CD8-positive, alpha-beta memory T cell (primary cell): ENCODE measurements at regions not wholly inside any gene's neighbourhood (a gene's known extent, or its start where the extent isn't known, plus 50 kb on each side); places are given as distances from the start of the nearest gene placed in this dataset.
"Not testable (repeated sequence)": the region's sequence is repeated elsewhere in the genome, so short reads cannot be mapped to it uniquely, and the experiment has no call there.

Source experiments
- CTCF ChIA-PET: fragments of 350-600 bp; sonication (Branson Sonifier 250); formaldehyde crosslinking; loops from one replicate; lab custom pipeline; 2021; ENCODE audit warnings: antibody characterized with exemption; lab: Charles Lee
- POLR2A ChIA-PET: fragments of 350-600 bp; sonication (Branson Sonifier 250); formaldehyde crosslinking; loops from one replicate; lab custom pipeline; 2021; ENCODE audit warnings: antibody characterized with exemption; lab: Charles Lee
- DNase-seq, 5 donors: peaks; one replicate each; pipeline versions ENCODE4 v3.0.0 to v3.0.0-alpha.2; 2020 to 2022; ENCODE audit warnings: mixed read lengths in 1 of 5
- H3K27ac ChIP-seq: one replicate; pipeline ENCODE4 v1.7.0; 2013; ENCODE audit warnings: low read depth, mild to moderate bottlenecking, low read length, moderate library complexity
- H3K27me3 ChIP-seq: 2 replicates; pipeline ENCODE4 v1.7.0; 2013; ENCODE audit warnings: low read length, mild to moderate bottlenecking; ENCODE audit not compliant: insufficient read depth, poor library complexity, severe bottlenecking
- H3K36me3 ChIP-seq: 2 replicates; pipeline ENCODE4 v1.7.0; 2013; ENCODE audit warnings: mild to moderate bottlenecking, low read length, moderate library complexity; ENCODE audit not compliant: insufficient read depth
- H3K4me1 ChIP-seq: 2 replicates; pipeline ENCODE4 v1.7.0; 2013; ENCODE audit warnings: mild to moderate bottlenecking, low read length, moderate library complexity; ENCODE audit not compliant: insufficient read depth
- H3K4me3 ChIP-seq: 2 replicates; pipeline ENCODE4 v1.7.0; 2013; ENCODE audit warnings: mild to moderate bottlenecking, low read length
- H3K9me3 ChIP-seq: 2 replicates; pipeline ENCODE4 v1.7.0; 2013; ENCODE audit warnings: mild to moderate bottlenecking, low read length
- H3K27ac Mint-ChIP-seq, 8 donors: one replicate each; pipeline ENCODE4 v1.8.0; 2020 to 2021; ENCODE audit warnings: mixed read lengths in 8 of 8, mild to moderate bottlenecking in 6 of 8, inconsistent platforms in 3 of 8, moderate library complexity in 3 of 8
- H3K27me3 Mint-ChIP-seq, 2 donors: one replicate each; pipeline ENCODE4 v1.8.0; 2020 to 2021; ENCODE audit warnings: mixed read lengths in 2 of 2, mild to moderate bottlenecking in 1 of 2, moderate library complexity in 1 of 2
- H3K36me3 Mint-ChIP-seq, 3 donors: one replicate each; pipeline ENCODE4 v1.8.0; 2020 to 2021; ENCODE audit warnings: mixed read lengths in 3 of 3, inconsistent platforms in 1 of 3, mild to moderate bottlenecking in 1 of 3
- H3K4me1 Mint-ChIP-seq, 3 donors: one replicate each; pipeline ENCODE4 v1.8.0; 2020 to 2021; ENCODE audit warnings: mixed read lengths in 3 of 3, inconsistent platforms in 1 of 3, mild to moderate bottlenecking in 1 of 3
- H3K4me3 Mint-ChIP-seq, 7 donors: one replicate each; pipeline ENCODE4 v1.8.0; 2020 to 2021; ENCODE audit warnings: mixed read lengths in 7 of 7, mild to moderate bottlenecking in 6 of 7, moderate library complexity in 4 of 7, inconsistent platforms in 2 of 7
- H3K9me3 Mint-ChIP-seq, 5 donors: one replicate each; pipeline ENCODE4 v1.8.0; 2020 to 2022; ENCODE audit warnings: mixed read lengths in 5 of 5, mild to moderate bottlenecking in 3 of 5, moderate library complexity in 2 of 5, inconsistent platforms in 1 of 5

DNA sequence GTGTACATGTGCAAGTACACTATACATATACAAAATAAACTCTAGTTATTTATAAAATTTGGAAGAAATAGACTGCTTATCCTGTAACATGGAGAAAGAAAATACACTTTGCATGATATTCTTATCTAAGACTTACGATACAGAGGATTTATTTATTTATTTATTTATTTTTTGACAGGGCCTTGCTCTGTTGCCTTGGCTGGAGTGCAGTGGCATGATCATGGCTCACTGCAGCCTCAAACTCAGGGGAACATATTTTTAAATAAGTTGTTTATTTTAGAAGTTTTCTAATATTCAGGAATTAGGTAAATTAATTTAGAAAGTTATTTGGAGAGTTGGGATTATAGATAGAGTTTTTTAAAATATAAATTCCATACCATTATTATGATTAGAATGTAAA is 116.7 kb downstream of the GPR85 start:
- Histone ChIP-seq H3K9me3 (no peaks in the 10 kb centered on the region), H3K27ac (no peak overlapping the region), H3K4me1 (no peaks in the 10 kb centered on the region), H3K4me3 (no peak overlapping the region), H3K27me3 (no peaks in the 10 kb centered on the region), H3K36me3 (no peaks in the 10 kb centered on the region)
- no peak for DNase-seq
- ChIA-PET CTCF (no interaction called here), POLR2A (no interaction called here)
- Mint-ChIP-seq H3K27ac (no peak overlapping the region), H3K36me3 (no peaks in the 10 kb centered on the region), H3K9me3 (peaks cover 0 to 4% (median 0%) of the 10 kb centered on the region in 5 donors), H3K4me1 (no peaks in the 10 kb centered on the region), H3K27me3 (peaks cover 13 to 26% of the 10 kb centered on the region in 2 donors), H3K4me3 (no peak overlapping the region)

DNA sequence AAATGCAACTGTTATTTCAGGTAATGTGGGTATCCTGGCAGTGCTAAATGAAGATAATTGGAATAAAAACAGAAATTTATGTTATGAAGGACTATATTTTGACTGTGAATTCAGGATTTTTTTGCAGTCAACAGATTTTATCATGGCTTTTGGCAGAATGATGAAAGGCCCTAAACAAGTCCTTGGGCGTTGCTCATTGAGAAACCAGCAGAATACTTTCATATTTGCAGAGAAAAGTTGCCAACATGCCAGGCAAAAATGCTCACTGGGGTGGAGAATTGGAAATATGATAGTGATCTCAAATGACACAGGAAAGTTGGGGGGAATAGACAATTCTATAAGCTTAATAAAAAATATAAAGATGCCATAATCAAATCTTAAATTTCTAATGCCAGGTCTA is 121.1 kb downstream of the GPR85 start:
- H3K27ac Mint-ChIP-seq: no peak overlapping the region

DNA sequence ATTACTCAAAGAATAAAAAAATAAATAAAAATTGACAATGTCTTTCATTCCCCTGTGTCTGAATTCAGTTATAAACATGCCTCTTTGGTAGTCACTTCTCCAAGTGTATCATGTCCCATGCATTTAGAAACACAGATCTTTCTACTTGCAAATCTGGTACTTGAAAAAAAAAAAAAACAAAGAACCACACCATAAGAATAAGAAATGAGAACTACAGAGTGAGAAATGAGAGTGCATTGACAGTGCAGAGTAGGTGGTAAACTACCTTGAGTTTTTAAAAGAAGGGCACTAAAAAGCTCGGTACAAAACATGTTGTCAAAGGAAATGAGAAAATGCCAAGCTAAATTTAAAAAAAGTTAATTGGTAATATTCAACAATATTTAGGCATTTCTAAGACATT is 123.0 kb downstream of the GPR85 start:
- Histone ChIP-seq H3K36me3 (no peaks in the 10 kb centered on the region), H3K4me1 (no peaks in the 10 kb centered on the region), H3K9me3 (no peaks in the 10 kb centered on the region), H3K4me3 (no peak overlapping the region), H3K27ac (no peak overlapping the region), H3K27me3 (no peaks in the 10 kb centered on the region)
- Mint-ChIP-seq H3K27me3 (peaks cover 6 to 34% of the 10 kb centered on the region in 2 donors), H3K36me3 (no peaks in the 10 kb centered on the region), H3K4me1 (no peaks in the 10 kb centered on the region), H3K27ac (no peak overlapping the region), H3K4me3 (no peak overlapping the region), H3K9me3 (peaks cover 0 to 4% (median 0%) of the 10 kb centered on the region in 5 donors)
- ChIA-PET POLR2A (no interaction called here), CTCF (no interaction called here)
- DNase-seq: no peak

More for the DNA sequence above, 121.1 kb downstream of the GPR85 start:
- POLR2A ChIA-PET: no interaction called here
- no peaks in the 10 kb centered on the region for H3K4me1 ChIP-seq
- Mint-ChIP-seq H3K9me3 (peaks cover 0 to 1% (median 0%) of the 10 kb centered on the region in 5 donors), H3K36me3 (no peaks in the 10 kb centered on the region), H3K27me3 (peaks cover 6 to 29% of the 10 kb centered on the region in 2 donors), H3K4me1 (no peaks in the 10 kb centered on the region), H3K4me3 (no peak overlapping the region)
- H3K9me3 ChIP-seq: no peaks in the 10 kb centered on the region
- CTCF ChIA-PET: no interaction called here
- no peak overlapping the region for H3K4me3 ChIP-seq
- DNase-seq: no peak
- H3K27me3 ChIP-seq: no peaks in the 10 kb centered on the region
- no peak overlapping the region for H3K27ac ChIP-seq
- H3K36me3 ChIP-seq: no peaks in the 10 kb centered on the region

DNA sequence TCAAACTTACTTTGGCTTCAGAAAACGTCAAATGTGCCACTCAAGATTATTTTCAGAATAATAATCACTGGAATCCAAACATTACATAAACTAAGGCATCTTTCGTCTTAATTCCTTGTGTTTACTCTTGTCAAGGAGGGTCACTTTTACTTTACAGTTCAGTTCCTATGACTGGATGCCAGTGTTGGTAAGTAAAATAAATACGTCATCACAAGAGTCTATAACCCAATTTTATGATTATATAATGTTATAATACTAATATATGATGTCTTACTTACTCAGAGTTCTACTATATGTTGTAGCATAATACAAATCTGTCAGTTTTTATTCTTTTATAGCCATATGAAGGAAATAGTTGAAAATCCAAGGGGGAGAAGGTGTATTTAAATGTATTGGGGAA is 123.8 kb downstream of the GPR85 start:
- CTCF ChIA-PET: no interaction called here
- H3K4me3 ChIP-seq: no peak overlapping the region
- POLR2A ChIA-PET: no interaction called here

DNA sequence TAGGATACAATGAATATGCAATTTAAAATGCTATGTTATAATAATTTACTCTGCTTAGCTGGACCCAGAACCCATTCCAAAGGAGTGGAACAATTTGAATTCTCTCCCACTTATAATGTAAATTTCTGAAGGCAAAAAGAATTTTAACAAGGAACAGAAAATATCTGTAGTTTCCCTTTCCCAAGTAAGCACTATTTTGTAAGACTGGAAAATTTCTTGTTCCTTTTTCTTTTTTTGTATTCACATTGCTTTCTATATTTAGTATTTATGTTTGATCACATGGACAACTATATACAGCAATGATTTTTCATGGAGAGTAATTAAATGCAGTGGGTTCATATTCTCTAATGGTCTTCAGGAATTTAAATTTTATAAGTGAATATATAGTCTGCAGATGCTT is 127.4 kb downstream of the GPR85 start:
- H3K27me3 ChIP-seq: no peaks in the 10 kb centered on the region
- Mint-ChIP-seq H3K9me3 (peaks cover 0 to 4% (median 0%) of the 10 kb centered on the region in 5 donors), H3K4me1 (no peaks in the 10 kb centered on the region), H3K4me3 (no peak overlapping the region), H3K27ac (peak overlapping the region in 1 of 8 donors; percentile 22), H3K36me3 (no peaks in the 10 kb centered on the region), H3K27me3 (peaks cover 6 to 61% of the 10 kb centered on the region in 2 donors)
- no peaks in the 10 kb centered on the region for H3K4me1 ChIP-seq
- CTCF ChIA-PET: no interaction called here
- H3K27ac ChIP-seq: no peak overlapping the region
- DNase-seq: no peak
- no peaks in the 10 kb centered on the region for H3K36me3 ChIP-seq
- POLR2A ChIA-PET: no interaction called here
- no peak overlapping the region for H3K4me3 ChIP-seq
- no peaks in the 10 kb centered on the region for H3K9me3 ChIP-seq

More for the DNA sequence above, 123.8 kb downstream of the GPR85 start:
- no peaks in the 10 kb centered on the region for H3K4me1 Mint-ChIP-seq
- H3K36me3 Mint-ChIP-seq: no peaks in the 10 kb centered on the region
- peaks cover 0 to 4% (median 0%) of the 10 kb centered on the region in 5 donors for H3K9me3 Mint-ChIP-seq
- no peak for DNase-seq
- no peak overlapping the region for H3K27ac Mint-ChIP-seq
- peaks cover 8 to 41% of the 10 kb centered on the region in 2 donors for H3K27me3 Mint-ChIP-seq
- Histone ChIP-seq H3K27me3 (no peaks in the 10 kb centered on the region), H3K27ac (no peak overlapping the region), H3K9me3 (no peaks in the 10 kb centered on the region), H3K36me3 (no peaks in the 10 kb centered on the region), H3K4me1 (no peaks in the 10 kb centered on the region)
- H3K4me3 Mint-ChIP-seq: no peak overlapping the region

DNA sequence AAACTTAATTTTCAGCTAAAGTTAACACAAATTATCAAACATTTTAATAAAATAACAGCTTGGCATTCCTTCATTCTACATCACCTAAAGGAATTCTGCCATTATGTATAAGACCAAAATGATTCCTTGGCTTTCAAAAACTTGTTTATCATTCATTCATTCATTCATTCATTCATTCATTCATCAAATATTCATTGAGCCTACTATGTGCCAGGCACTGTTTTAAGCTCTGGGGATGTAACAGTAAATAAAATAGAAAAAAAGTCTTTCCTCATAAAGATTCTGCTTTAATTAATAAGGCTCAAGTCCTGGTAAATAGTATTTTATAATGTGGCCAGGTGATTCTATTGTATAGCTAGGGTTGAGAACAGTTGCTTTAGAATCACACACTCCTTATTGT is 127.9 kb downstream of the GPR85 start:
- Histone ChIP-seq H3K9me3 (no peaks in the 10 kb centered on the region), H3K27me3 (no peaks in the 10 kb centered on the region), H3K4me1 (no peaks in the 10 kb centered on the region), H3K4me3 (no peak overlapping the region), H3K36me3 (no peaks in the 10 kb centered on the region), H3K27ac (no peak overlapping the region)
- ChIA-PET CTCF (no interaction called here), POLR2A (no interaction called here)
- no peaks in the 10 kb centered on the region for H3K36me3 Mint-ChIP-seq
- peaks cover 0 to 4% (median 0%) of the 10 kb centered on the region in 5 donors for H3K9me3 Mint-ChIP-seq
- no peaks in the 10 kb centered on the region for H3K4me1 Mint-ChIP-seq
- DNase-seq: no peak
- H3K27me3 Mint-ChIP-seq: peaks cover 5 to 62% of the 10 kb centered on the region in 2 donors
- H3K4me3 Mint-ChIP-seq: no peak overlapping the region
- no peak overlapping the region for H3K27ac Mint-ChIP-seq

DNA sequence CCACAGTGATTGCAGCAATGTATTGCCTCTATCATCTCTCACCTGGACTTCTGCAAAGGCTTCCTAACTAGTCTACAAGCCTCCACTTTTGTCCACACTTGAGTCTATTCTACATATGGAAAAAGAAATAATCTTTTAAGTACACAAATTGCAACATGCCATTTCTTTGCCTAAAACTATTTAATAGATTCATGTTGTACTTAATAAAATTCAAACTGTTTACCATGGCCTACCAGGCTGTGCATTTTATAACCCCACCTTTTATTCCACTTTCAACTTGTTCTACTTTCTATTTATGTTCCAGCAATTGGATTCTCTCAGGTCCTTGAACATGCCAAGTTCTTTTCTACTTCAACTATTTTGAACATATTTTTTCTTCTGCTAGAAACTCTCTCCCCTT is 128.7 kb downstream of the GPR85 start:
- Mint-ChIP-seq H3K27me3 (peaks cover 4 to 62% of the 10 kb centered on the region in 2 donors), H3K4me3 (no peak overlapping the region), H3K4me1 (no peaks in the 10 kb centered on the region), H3K27ac (no peak overlapping the region), H3K9me3 (peaks cover 0 to 3% (median 0%) of the 10 kb centered on the region in 5 donors), H3K36me3 (no peaks in the 10 kb centered on the region)
- Histone ChIP-seq H3K4me1 (no peaks in the 10 kb centered on the region), H3K27me3 (no peaks in the 10 kb centered on the region), H3K36me3 (no peaks in the 10 kb centered on the region), H3K4me3 (no peak overlapping the region), H3K9me3 (no peaks in the 10 kb centered on the region), H3K27ac (no peak overlapping the region)
- ChIA-PET POLR2A (no interaction called here), CTCF (no interaction called here)
- DNase-seq: no peak

DNA sequence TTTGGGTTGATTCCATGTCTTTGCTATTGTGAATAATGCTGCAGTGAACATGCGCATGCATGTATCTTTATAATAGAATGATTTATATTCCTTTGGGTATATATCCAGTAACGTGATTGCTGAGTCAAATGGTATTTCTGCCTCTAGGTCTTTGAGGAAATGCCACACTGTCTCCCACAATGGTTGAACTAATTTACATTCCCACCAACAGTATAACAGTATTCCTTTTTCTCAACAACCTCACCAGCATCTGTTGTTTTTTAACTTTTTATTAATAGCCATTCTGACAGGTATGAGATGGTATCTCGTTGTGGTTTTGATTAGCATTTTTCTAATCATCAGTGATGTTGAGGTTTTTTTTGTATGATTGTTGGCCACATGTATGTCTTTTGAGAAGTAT is 133.6 kb downstream of the GPR85 start:
- POLR2A ChIA-PET, H3K4me3 ChIP-seq, DNase-seq, H3K27me3 ChIP-seq, H3K9me3 ChIP-seq, H3K4me1 Mint-ChIP-seq, H3K4me1 ChIP-seq, H3K36me3 Mint-ChIP-seq, H3K27ac ChIP-seq, H3K9me3 Mint-ChIP-seq, H3K27ac Mint-ChIP-seq, CTCF ChIA-PET, H3K36me3 ChIP-seq, H3K4me3 Mint-ChIP-seq: not testable (repeated sequence)
- H3K27me3 Mint-ChIP-seq: peaks cover 16 to 68% of the 10 kb centered on the region in 2 donors

DNA sequence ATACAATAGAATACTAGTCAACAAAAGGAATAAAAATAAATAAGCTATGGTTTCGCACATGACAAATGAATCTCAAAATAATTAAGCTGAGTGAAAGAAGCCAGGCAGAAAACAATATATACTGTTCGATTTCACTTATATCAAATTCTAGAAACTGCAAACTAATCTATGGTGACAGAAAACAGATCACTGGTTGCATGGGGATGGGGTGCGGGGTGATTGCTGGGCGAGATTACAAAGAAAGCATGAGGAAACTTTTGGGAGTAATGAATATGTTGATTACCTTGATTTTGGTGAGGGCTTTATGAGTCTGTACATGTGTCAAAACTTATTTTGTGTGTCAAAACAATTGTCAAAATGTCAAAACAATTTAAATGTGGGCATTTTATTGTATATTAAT is 135.6 kb downstream of the GPR85 start:
- ChIA-PET POLR2A (no interaction called here), CTCF (no interaction called here)
- H3K9me3 ChIP-seq: no peaks in the 10 kb centered on the region
- no peaks in the 10 kb centered on the region for H3K36me3 Mint-ChIP-seq
- H3K4me3 Mint-ChIP-seq: no peak overlapping the region
- no peaks in the 10 kb centered on the region for H3K9me3 Mint-ChIP-seq
- H3K4me1 ChIP-seq: no peaks in the 10 kb centered on the region
- H3K4me3 ChIP-seq: no peak overlapping the region
- no peak overlapping the region for H3K27ac ChIP-seq
- H3K36me3 ChIP-seq: no peaks in the 10 kb centered on the region
- no peaks in the 10 kb centered on the region for H3K27me3 ChIP-seq
- no peak for DNase-seq
- no peak overlapping the region for H3K27ac Mint-ChIP-seq
- peaks cover 17 to 64% of the 10 kb centered on the region in 2 donors for H3K27me3 Mint-ChIP-seq
- no peaks in the 10 kb centered on the region for H3K4me1 Mint-ChIP-seq
